C4-2B (cell line): ENCODE measurements at regions not wholly inside any gene's neighbourhood (a gene's known extent, or its start where the extent isn't known, plus 50 kb on each side); places are given as distances from the start of the nearest gene placed in this dataset.

Experiments
- CTCF ChIP-seq: fragments of 450-650 bp; conservative IDR thresholded peaks from 2 replicates; pipeline ENCODE4 v1.5.1; 2017; ENCODE audit warnings: mild to moderate bottlenecking
- ZFX ChIP-seq: fragments of 450-650 bp; IDR thresholded peaks from 2 replicates; pipeline ENCODE4 v1.6.1; 2017

- TF ChIP-seq CTCF (no peak), ZFX (no peak)
These were observed 85.7 kb upstream of the SOX2 start for GRCh38 chr3:181626036-181626435.
